A673 (cell line): ENCODE measurements at regions not wholly inside any gene's neighbourhood (a gene's known extent, or its start where the extent isn't known, plus 50 kb on each side); places are given as distances from the start of the nearest gene placed in this dataset.

Experiments
- EZH2 ChIP-seq: fragments of 200-600 bp; sonication (generic); IDR thresholded peaks from 2 replicates; pipeline ENCODE4 v1.6.1; 2017; ENCODE audit warnings: borderline replicate concordance, low read depth, mild to moderate bottlenecking, mixed read lengths, antibody characterized with exemption, low read length; ENCODE audit not compliant: poor library complexity, severe bottlenecking
- TF ChIP-seq, protein P1 (sequence below): fragments of 300-800, 200-600 bp; sonication (generic); conservative IDR thresholded peaks from 2 replicates; pipeline ENCODE4 v1.5.1; 2017; ENCODE audit warnings: low read depth, mild to moderate bottlenecking, antibody characterized with exemption, low read length, moderate library complexity, mixed read lengths

GRCh38 chr22:49588739-49589138, 238.9 kb downstream of the BRD1 start:
- TF ChIP-seq, protein P1, sequence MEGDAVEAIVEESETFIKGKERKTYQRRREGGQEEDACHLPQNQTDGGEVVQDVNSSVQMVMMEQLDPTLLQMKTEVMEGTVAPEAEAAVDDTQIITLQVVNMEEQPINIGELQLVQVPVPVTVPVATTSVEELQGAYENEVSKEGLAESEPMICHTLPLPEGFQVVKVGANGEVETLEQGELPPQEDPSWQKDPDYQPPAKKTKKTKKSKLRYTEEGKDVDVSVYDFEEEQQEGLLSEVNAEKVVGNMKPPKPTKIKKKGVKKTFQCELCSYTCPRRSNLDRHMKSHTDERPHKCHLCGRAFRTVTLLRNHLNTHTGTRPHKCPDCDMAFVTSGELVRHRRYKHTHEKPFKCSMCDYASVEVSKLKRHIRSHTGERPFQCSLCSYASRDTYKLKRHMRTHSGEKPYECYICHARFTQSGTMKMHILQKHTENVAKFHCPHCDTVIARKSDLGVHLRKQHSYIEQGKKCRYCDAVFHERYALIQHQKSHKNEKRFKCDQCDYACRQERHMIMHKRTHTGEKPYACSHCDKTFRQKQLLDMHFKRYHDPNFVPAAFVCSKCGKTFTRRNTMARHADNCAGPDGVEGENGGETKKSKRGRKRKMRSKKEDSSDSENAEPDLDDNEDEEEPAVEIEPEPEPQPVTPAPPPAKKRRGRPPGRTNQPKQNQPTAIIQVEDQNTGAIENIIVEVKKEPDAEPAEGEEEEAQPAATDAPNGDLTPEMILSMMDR: no peak
- no peak for TF ChIP-seq EZH2
